H9 (cell line): ENCODE measurements at regions not wholly inside any gene's neighbourhood (a gene's known extent, or its start where the extent isn't known, plus 50 kb on each side); places are given as distances from the start of the nearest gene placed in this dataset.

ENCODE experiments used
- DNase-seq: peaks from one replicate; pipeline ENCODE4 v3.0.0-alpha.2; 2017
- H2AFZ ChIP-seq: one replicate; pipeline ENCODE4 v1.6.1; 2013; ENCODE audit warnings: mild to moderate bottlenecking, low read length, control low read depth, moderate library complexity
- H2AK5ac ChIP-seq: 2 replicates; pipeline ENCODE4 v1.6.1; 2013; ENCODE audit warnings: low read length, control low read depth, mixed read lengths; ENCODE audit not compliant: insufficient read length
- H2BK120ac ChIP-seq: one replicate; pipeline ENCODE4 v1.6.1; 2013; ENCODE audit warnings: low read depth, mild to moderate bottlenecking, low read length, control low read depth, inconsistent platforms; ENCODE audit not compliant: poor library complexity, severe bottlenecking
- H2BK12ac ChIP-seq: 2 replicates; pipeline ENCODE4 v1.6.1; 2013; ENCODE audit warnings: low read length, control low read depth, mixed read lengths, low read depth; ENCODE audit not compliant: insufficient read length
- H2BK15ac ChIP-seq: 2 replicates; pipeline ENCODE4 v1.6.1; 2013; ENCODE audit warnings: low read depth, low read length, control low read depth
- H2BK20ac ChIP-seq: one replicate; pipeline ENCODE4 v1.6.1; 2013; ENCODE audit warnings: low read depth, mild to moderate bottlenecking, low read length, control low read depth, inconsistent platforms; ENCODE audit not compliant: poor library complexity, severe bottlenecking
- H2BK5ac ChIP-seq: 2 replicates; pipeline ENCODE4 v1.6.1; 2013; ENCODE audit warnings: low read length, control low read depth, mixed read lengths; ENCODE audit not compliant: insufficient read length
- H3K14ac ChIP-seq: 2 replicates; pipeline ENCODE4 v1.6.1; 2013; ENCODE audit warnings: low read length, control low read depth; ENCODE audit not compliant: insufficient read depth
- H3K18ac ChIP-seq: 2 replicates; pipeline ENCODE4 v1.6.1; 2013; ENCODE audit warnings: low read depth, mild to moderate bottlenecking, mixed read lengths, low read length, control low read depth; ENCODE audit not compliant: insufficient read length
- H3K23ac ChIP-seq: 2 replicates; pipeline ENCODE4 v1.6.1; 2013; ENCODE audit warnings: low read length, control low read depth, mixed read lengths, low read depth; ENCODE audit not compliant: insufficient read length
- H3K23me2 ChIP-seq: 2 replicates; pipeline ENCODE4 v1.6.1; 2013; ENCODE audit warnings: low read depth, mild to moderate bottlenecking, mixed read lengths, low read length, control low read depth; ENCODE audit not compliant: insufficient read length, poor library complexity, severe bottlenecking
- H3K27ac ChIP-seq: 2 replicates; pipeline ENCODE4 v1.5.1; 2013; ENCODE audit warnings: low read length, control low read depth, mixed read lengths, low read depth; ENCODE audit not compliant: insufficient read length
- H3K27me3 ChIP-seq: 2 replicates; pipeline ENCODE4 v1.6.1; 2013; ENCODE audit warnings: low read length, control low read depth, inconsistent platforms; ENCODE audit not compliant: insufficient read depth
- H3K4ac ChIP-seq: 2 replicates; pipeline ENCODE4 v1.6.1; 2013; ENCODE audit warnings: low read depth, mild to moderate bottlenecking, control low read depth, inconsistent platforms, low read length, moderate library complexity
- H3K4me1 ChIP-seq: 2 replicates; pipeline ENCODE4 v1.6.1; 2013; ENCODE audit warnings: low read length, control low read depth, inconsistent platforms; ENCODE audit not compliant: insufficient read depth
- H3K4me2 ChIP-seq: 2 replicates; pipeline ENCODE4 v1.6.1; 2013; ENCODE audit warnings: low read length, control low read depth, mixed read lengths; ENCODE audit not compliant: insufficient read length, insufficient read depth
- H3K56ac ChIP-seq: 2 replicates; pipeline ENCODE4 v1.6.1; 2013; ENCODE audit warnings: low read depth, mild to moderate bottlenecking, mixed read lengths, low read length, control low read depth; ENCODE audit not compliant: insufficient read length
- H3K79me1 ChIP-seq: 2 replicates; pipeline ENCODE4 v1.6.1; 2013; ENCODE audit warnings: low read depth, mild to moderate bottlenecking, moderate library complexity, low read length, control low read depth, inconsistent platforms; ENCODE audit not compliant: insufficient read depth, poor library complexity, severe bottlenecking
- H3K79me2 ChIP-seq: 2 replicates; pipeline ENCODE4 v1.6.1; 2013; ENCODE audit warnings: low read length, control low read depth, inconsistent platforms; ENCODE audit not compliant: insufficient read depth
- H3K9ac ChIP-seq: 2 replicates; pipeline ENCODE4 v1.6.1; 2013; ENCODE audit warnings: low read length, control low read depth, mixed read lengths; ENCODE audit not compliant: insufficient read length; ENCODE audit errors: extremely low read depth
- H3K9me3 ChIP-seq: one replicate; pipeline ENCODE4 v1.6.1; 2013; ENCODE audit warnings: low read depth, low read length, inconsistent platforms; ENCODE audit not compliant: control insufficient read depth
- H3T11ph ChIP-seq: one replicate; pipeline ENCODE4 v1.6.1; 2013; ENCODE audit warnings: mild to moderate bottlenecking, low read length, control low read depth, inconsistent platforms
- H4K20me1 ChIP-seq: one replicate; pipeline ENCODE4 v1.6.1; 2013; ENCODE audit not compliant: control insufficient read depth, insufficient read length, insufficient read depth
- H4K5ac ChIP-seq: 2 replicates; pipeline ENCODE4 v1.6.1; 2013; ENCODE audit warnings: low read depth, mild to moderate bottlenecking, mixed read lengths, low read length, control low read depth; ENCODE audit not compliant: insufficient read length
- H4K8ac ChIP-seq: replicated peaks from 2 replicates; pipeline ENCODE4 v1.6.1; 2013; ENCODE audit warnings: low read length, control low read depth, mixed read lengths, low read depth; ENCODE audit not compliant: insufficient read length
- H4K91ac ChIP-seq: 2 replicates; pipeline ENCODE4 v1.6.1; 2013; ENCODE audit warnings: low read depth, mild to moderate bottlenecking, moderate library complexity, mixed read lengths, low read length, control low read depth; ENCODE audit not compliant: insufficient read length
- H3K27ac Mint-ChIP-seq, 3 experiments: 2 replicates in 2 of 3; 3 replicates in 1 of 3; pipeline ENCODE4 v1.8.0; 2020 to 2021; ENCODE audit warnings: mixed read lengths in 3 of 3, mild to moderate bottlenecking in 1 of 3, moderate library complexity in 1 of 3
- H3K27me3 Mint-ChIP-seq: 2 replicates; pipeline ENCODE4 v1.8.0; 2021; ENCODE audit warnings: low read depth, mild to moderate bottlenecking, moderate library complexity, mixed read lengths
- H3K36me3 Mint-ChIP-seq, 3 experiments: 2 replicates in 2 of 3; 3 replicates in 1 of 3; pipeline ENCODE4 v1.8.0; 2020 to 2021; ENCODE audit warnings: low read depth in 3 of 3, mixed read lengths in 3 of 3; ENCODE audit not compliant: insufficient read depth in 1 of 3
- H3K4me1 Mint-ChIP-seq, 2 experiments: 2 replicates each; pipeline ENCODE4 v1.8.0; 2020; ENCODE audit warnings: mixed read lengths in 2 of 2
- H3K4me3 Mint-ChIP-seq, 2 experiments: 2 replicates in 1 of 2; 3 replicates in 1 of 2; pipeline ENCODE4 v1.8.0; 2020 to 2021; ENCODE audit warnings: mild to moderate bottlenecking in 2 of 2, mixed read lengths in 2 of 2, moderate library complexity in 1 of 2
- H3K9me3 Mint-ChIP-seq, 2 experiments: 2 replicates in 1 of 2; 3 replicates in 1 of 2; pipeline ENCODE4 v1.8.0; 2020; ENCODE audit warnings: mild to moderate bottlenecking in 2 of 2, mixed read lengths in 2 of 2, moderate library complexity in 1 of 2
- CTCF ChIP-seq: fragments of 200-600 bp; sonication (generic); conservative IDR thresholded peaks from 3 replicates; pipeline ENCODE4 v1.8.0; 2021; ENCODE audit warnings: antibody characterized with exemption, mild to moderate bottlenecking
- WGBS: extraction: QIAGEN DNeasy Blood & Tissue Kit; methylation state at CpG from one replicate; pipeline ENCODE4 v1.1.7; 2013; ENCODE audit warnings: missing lambda C conversion rate, low lambda C conversion rate, mixed read lengths; ENCODE audit not compliant: insufficient read length; ENCODE audit errors: extremely low coverage; 5-methylcytosine and 5-hydroxymethylcytosine counted together

- Histone ChIP-seq H4K20me1 (no peaks in the 10 kb centered on the region), H3K18ac (no peak overlapping the region), H2BK15ac (no peak overlapping the region), H3T11ph (no peak overlapping the region), H3K4me2 (no peak overlapping the region), H3K4me1 (peaks cover 5% of the 10 kb centered on the region; the same call in 1 of the 2 replicates), H3K27me3 (no peaks in the 10 kb centered on the region), H3K56ac (no peak overlapping the region), H2BK5ac (no peak overlapping the region), H3K9me3 (no peaks in the 10 kb centered on the region), H3K9ac (no peak overlapping the region), H4K8ac (no peak overlapping the region), H3K79me1 (no peaks in the 10 kb centered on the region), H2AK5ac (no peak overlapping the region), H3K4ac (no peak overlapping the region), H4K91ac (no peak overlapping the region), H3K79me2 (no peaks in the 10 kb centered on the region), H3K23me2 (no peaks in the 10 kb centered on the region), H2BK12ac (no peak overlapping the region), H2BK120ac (no peak overlapping the region), H2AFZ (no peak overlapping the region), H3K27ac (no peak overlapping the region), H3K14ac (no peak overlapping the region), H2BK20ac (no peak overlapping the region), H4K5ac (no peak overlapping the region), H3K23ac (no peak overlapping the region)
- peaks cover 3% of the 10 kb centered on the region; the same call in 1 of the 2 replicates for H3K27me3 Mint-ChIP-seq
- H3K4me3 Mint-ChIP-seq = no peak overlapping the region
- H3K27ac Mint-ChIP-seq = peak overlapping the region in 2 of 3 experiments; percentile 78 to 85; a peak in 3 of 7 replicates
- no peak for DNase-seq
- H3K9me3 Mint-ChIP-seq = no peaks in the 10 kb centered on the region; a peak in 1 of 5 replicates
- H3K4me1 Mint-ChIP-seq = peaks cover 40 to 55% of the 10 kb centered on the region in 2 experiments
- no peak for TF ChIP-seq CTCF
- WGBS = no CpG with 5 or more reads among the region's 9 CpGs
- no peaks in the 10 kb centered on the region for H3K36me3 Mint-ChIP-seq
Measured at GRCh38 chrX:789096-789495, 158.5 kb downstream of the SHOX start.
